ENCODE measurements at regions not wholly inside any gene's neighbourhood (a gene's known extent, or its start where the extent isn't known, plus 50 kb on each side); places are given as distances from the start of the nearest gene placed in this dataset.

Small RNAs in the stretch of these regions (small RNA-seq; reads per million reads assigned to genes)
- 0 reads per million in 3 donors for gene MIR563
